IPS-18a (cell line): ENCODE measurements at regions not wholly inside any gene's neighbourhood (a gene's known extent, or its start where the extent isn't known, plus 50 kb on each side); places are given as distances from the start of the nearest gene placed in this dataset.
"Not testable (repeated sequence)": the region's sequence is repeated elsewhere in the genome, so short reads cannot be mapped to it uniquely, and the experiment has no call there.

Experiments
- H3K27ac ChIP-seq: one replicate; pipeline ENCODE4 v1.5.1; 2013; ENCODE audit warnings: low read length
- H3K27me3 ChIP-seq: one replicate; pipeline ENCODE4 v1.6.1; 2013; ENCODE audit warnings: mild to moderate bottlenecking, low read length; ENCODE audit not compliant: control insufficient read depth, insufficient read depth
- H3K36me3 ChIP-seq: one replicate; pipeline ENCODE4 v1.6.1; 2013; ENCODE audit warnings: low read depth, low read length; ENCODE audit not compliant: control insufficient read depth
- H3K4me1 ChIP-seq: one replicate; pipeline ENCODE4 v1.6.1; 2013; ENCODE audit warnings: low read depth, low read length; ENCODE audit not compliant: control insufficient read depth
- H3K4me3 ChIP-seq: one replicate; pipeline ENCODE4 v1.5.1; 2013; ENCODE audit warnings: low read length
- H3K9ac ChIP-seq: one replicate; pipeline ENCODE4 v1.6.1; 2013; ENCODE audit warnings: mild to moderate bottlenecking, low read length, moderate library complexity
- H3K9me3 ChIP-seq: one replicate; pipeline ENCODE4 v1.6.1; 2013; ENCODE audit warnings: low read depth, low read length; ENCODE audit not compliant: control insufficient read depth

DNA sequence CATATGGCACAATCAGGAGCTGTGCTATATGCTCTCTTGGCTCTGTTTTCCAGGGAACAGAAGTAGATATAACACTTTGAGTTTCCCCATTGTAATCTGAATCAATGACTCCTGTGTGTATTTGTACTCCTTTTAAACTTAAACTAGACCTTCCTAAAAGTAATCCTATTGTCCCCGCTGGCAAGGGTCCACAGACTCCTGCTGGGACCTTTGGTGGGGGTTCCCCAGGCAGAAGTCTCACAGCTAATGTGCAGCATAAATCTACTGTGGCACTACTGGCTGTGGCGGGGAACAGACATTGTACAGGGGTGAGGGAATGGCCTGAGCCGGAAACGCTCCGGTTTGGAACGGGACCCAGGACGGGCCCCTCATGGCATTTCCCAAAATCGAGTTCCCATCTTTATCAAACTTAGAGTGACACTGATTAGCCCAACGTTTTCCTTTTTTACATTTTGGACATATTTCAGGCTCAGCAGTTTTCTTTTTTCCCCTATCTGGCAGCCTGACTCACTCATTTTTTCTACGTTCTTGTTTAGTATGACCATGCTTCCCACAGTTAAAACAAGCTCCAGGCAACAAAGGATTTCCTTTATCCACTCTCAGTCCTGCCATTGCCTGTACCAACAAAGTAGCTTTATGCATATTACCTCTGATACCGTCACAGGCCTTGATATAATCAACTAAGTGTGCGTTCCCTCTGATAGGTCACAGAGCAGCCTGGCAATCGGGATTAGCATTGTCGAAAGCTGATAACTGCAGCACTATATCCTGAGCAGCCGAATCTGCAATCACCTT is 59.5 kb upstream of the LPCAT1 start:
- not testable (repeated sequence) for H3K27me3 ChIP-seq, H3K4me3 ChIP-seq, H3K9ac ChIP-seq, H3K9me3 ChIP-seq, H3K4me1 ChIP-seq, H3K27ac ChIP-seq
- H3K36me3 ChIP-seq, result peaks cover 30% of the 10 kb centered on the region

- H3K36me3 ChIP-seq, result peaks cover 21% of the 10 kb centered on the region
Observed at GRCh38 chr5:1579389-1579788, 55.6 kb upstream of the LPCAT1 start.

GRCh38 chr5:1576851-1577250 is 53.1 kb upstream of the LPCAT1 start:
- H3K36me3 ChIP-seq, result peaks cover 24% of the 10 kb centered on the region
- not testable (repeated sequence) for H3K4me3 ChIP-seq, H3K9ac ChIP-seq, H3K27ac ChIP-seq, H3K27me3 ChIP-seq, H3K4me1 ChIP-seq, H3K9me3 ChIP-seq

More at GRCh38 chr5:1579389-1579788, 55.6 kb upstream of the LPCAT1 start:
- not testable (repeated sequence) for H3K27me3 ChIP-seq, H3K4me1 ChIP-seq, H3K4me3 ChIP-seq, H3K9me3 ChIP-seq, H3K9ac ChIP-seq, H3K27ac ChIP-seq

- not testable (repeated sequence) for H3K9me3 ChIP-seq, H3K9ac ChIP-seq, H3K27ac ChIP-seq, H3K4me3 ChIP-seq, H3K4me1 ChIP-seq, H3K27me3 ChIP-seq
- peaks cover 24% of the 10 kb centered on the region for H3K36me3 ChIP-seq
Observed at GRCh38 chr5:1575991-1576714, 52.4 kb upstream of the LPCAT1 start.

- peaks cover 24% of the 10 kb centered on the region for H3K36me3 ChIP-seq
- not testable (repeated sequence) for H3K27me3 ChIP-seq, H3K4me1 ChIP-seq, H3K9me3 ChIP-seq, H3K4me3 ChIP-seq, H3K9ac ChIP-seq, H3K27ac ChIP-seq
Observed at GRCh38 chr5:1575491-1575890, 51.7 kb upstream of the LPCAT1 start.

DNA sequence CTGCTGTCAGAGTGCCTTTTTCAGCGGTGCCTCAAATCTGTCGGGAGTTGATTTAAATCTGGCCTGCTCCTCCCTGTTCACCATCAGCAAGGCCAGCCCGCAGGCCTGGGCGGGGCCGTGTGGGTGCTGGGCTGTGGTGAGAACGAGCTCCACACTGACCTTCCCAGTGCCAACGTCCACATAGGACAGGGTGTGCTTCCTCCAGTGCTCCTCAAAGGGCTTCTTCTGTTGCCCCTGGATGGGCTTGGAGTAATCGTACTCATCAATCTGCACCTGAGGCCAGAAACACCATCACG is 50.2 kb upstream of the LPCAT1 start:
- H3K4me1 ChIP-seq, H3K27ac ChIP-seq, H3K27me3 ChIP-seq, H3K9me3 ChIP-seq, H3K4me3 ChIP-seq, H3K9ac ChIP-seq: not testable (repeated sequence)
- H3K36me3 ChIP-seq, result peaks cover 16% of the 10 kb centered on the region

- not testable (repeated sequence) for H3K9me3 ChIP-seq, H3K9ac ChIP-seq, H3K4me3 ChIP-seq, H3K4me1 ChIP-seq, H3K27me3 ChIP-seq, H3K27ac ChIP-seq
- peaks cover 16% of the 10 kb centered on the region for H3K36me3 ChIP-seq
Observed at GRCh38 chr5:1573217-1574022, 49.7 kb upstream of the LPCAT1 start.
